NCI-H2107 treated with DMSO at 0.1 percent for 48 hours (cell line): ENCODE measurements at regions not wholly inside any gene's neighbourhood (a gene's known extent, or its start where the extent isn't known, plus 50 kb on each side); places are given as distances from the start of the nearest gene placed in this dataset.
"Not testable (repeated sequence)": the region's sequence is repeated elsewhere in the genome, so short reads cannot be mapped to it uniquely, and the experiment has no call there.

Experiments used
- DNase-seq: peaks from one replicate; lab custom pipeline; 2025; ENCODE audit not compliant: unreplicated experiment; lab: John Stamatoyannopoulos, UW

DNA sequence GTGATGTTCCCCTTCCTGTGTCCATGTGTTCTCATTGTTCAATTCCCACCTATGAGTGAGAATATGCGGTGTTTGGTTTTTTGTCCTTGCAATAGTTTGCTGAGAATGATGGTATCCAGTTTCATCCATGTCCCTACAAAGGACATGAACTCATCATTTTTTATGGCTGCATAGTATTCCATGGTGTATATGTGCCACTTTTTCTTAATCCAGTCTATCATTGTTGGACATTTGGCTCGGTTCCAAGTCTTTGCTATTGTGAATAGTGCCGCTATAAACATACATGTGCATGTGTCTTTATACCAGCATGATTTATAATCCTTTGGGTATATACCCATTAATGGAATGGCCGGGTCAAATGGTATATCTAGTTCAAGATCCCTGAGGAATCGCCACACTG lies 229.4 kb downstream of the HTR1A start:
- DNase-seq: not testable (repeated sequence)

DNA sequence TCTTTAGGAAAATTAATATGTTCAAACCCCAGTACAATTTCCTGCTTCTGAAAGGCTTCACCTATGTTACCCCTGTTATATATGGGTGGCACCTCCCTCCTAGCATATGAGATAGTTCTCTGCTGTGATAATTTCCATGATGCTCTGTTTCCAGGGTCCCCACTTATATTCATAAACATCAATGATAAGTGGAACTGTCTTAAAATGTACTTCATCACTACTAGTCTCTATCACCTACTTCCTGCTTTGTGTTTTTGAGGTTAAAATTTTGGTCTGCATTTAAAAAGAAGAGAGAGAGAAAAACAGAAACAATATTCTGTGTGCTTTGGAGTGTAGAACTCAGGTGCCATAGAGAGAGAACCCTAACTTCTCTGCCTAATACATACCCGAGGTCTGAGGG lies 234.7 kb downstream of the HTR1A start:
- no peak for DNase-seq

DNA sequence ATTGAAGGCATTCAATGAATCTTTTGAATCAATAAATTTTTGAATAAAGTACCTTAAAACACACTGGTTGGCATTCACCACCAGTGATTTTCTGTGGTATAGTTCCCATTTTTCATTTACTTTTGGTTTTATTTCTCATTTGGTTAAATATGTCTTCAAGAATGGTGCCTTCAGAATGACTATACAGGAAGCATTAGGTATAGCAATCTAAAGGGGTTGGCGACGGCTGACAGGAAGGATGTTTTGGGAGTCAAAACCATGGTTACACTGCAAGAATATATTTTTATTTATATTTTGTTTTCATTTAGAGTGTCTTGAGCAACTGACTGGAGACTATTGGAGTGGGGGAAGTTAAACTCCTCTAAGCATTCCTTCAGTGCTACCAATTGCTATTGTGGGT lies 235.7 kb downstream of the HTR1A start:
- DNase-seq: no peak

DNA sequence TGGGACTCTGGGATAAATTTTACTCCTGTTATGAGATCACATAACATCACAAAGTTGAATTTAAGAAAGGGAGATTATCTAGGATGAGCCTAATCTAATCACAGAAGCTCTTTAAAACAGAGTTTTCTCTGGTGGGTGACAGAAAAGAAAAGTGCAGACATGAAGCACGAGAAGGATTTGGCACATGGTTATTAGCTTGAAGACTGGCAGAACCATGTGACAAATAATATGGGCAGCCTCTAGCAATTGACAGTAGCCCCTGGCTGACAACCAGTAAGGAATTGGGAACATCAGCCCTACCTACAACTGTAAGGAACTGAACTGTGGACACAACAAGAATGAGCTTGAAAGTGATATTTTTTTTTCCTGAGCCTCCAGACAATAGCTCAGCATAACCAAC lies 243.1 kb downstream of the HTR1A start:
- no peak for DNase-seq

DNA sequence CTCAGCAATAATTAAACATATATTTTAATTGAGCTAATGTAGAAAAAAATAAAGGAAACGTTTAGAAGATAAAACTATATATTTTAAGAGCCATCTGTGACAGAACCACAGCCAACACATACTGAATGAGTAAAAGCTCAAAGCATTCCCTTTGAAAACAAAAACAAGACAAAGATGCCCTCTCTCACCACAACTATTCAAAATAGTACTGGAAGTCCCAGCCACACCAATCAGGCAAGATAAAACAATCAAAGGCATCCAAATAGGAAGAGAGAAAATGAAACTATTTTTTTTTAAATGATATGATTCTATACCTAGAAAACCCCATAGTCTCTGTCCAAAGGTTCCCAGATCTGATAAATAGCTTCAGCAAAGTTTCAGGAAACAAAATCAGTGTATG lies 262.0 kb downstream of the HTR1A start:
- DNase-seq: no peak

DNA sequence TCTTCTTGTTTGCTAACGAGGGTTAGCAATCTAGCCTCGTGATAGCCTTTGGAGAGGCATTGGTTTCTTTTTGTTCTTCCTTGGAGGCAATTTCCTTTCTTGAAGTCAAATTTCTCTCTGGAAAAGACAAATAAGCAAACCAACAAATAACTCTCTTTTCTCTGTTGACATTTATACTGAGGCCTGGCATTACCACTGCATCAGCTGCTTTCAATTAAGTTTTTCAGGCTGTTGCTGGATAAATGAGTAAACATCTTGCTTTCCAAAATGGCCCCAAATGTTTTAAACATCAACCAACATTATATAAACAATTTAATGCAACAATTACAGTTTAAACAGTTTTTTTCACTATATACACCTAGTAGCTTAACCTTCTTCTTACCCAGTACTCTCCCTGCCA lies 264.4 kb downstream of the HTR1A start:
- no peak for DNase-seq

DNA sequence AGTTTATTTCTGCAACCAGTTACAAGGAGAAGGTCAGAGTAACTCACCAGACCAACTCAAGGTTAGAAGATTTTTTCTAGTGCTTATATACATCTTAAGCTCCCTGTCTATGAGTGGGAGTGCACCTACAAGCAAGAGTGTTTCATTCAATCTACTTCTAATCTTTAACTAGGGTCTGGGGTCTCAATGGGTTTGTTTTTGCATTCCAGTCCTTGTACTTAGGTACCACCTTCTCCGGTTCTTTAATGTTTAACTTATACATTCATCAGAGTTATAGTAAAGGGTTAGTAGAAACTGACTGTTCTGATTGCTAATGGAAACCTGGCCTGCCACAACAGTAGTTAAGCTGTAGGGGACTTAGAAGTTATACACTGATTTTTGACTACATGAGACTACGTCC lies 271.7 kb downstream of the HTR1A start:
- DNase-seq: no peak

DNA sequence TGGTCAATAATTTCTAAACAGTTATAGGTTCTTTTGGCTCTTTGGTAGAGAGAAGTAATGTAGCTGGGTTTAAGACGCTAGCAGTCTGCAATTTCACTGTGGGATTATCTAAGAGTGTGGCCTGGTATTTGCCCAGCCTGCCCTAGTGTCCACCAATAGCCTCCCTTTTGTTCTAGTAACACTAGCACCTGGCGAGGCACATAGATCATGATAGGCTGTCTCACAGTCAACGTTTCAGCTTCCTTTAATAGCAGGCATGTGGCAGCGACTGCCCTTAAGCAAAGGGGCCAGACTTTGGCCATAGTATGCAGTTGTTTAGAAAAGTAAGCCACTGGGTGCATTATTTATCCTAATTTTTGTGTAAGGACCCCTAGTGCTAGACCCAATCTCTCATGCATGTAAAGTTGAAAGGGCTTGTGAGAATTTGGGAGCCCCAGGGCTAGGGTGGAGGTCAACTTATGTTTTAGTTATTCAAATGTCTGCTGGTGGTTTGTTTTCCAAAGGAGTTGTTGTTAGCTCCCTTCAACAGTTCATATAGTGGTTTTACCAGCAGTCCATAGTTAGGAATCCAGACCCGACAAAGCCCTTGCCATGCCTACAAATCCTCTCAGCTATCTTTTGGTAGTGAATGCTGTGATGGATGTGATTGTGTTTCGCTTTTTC lies 274.3 kb downstream of the HTR1A start:
- DNase-seq: no peak

DNA sequence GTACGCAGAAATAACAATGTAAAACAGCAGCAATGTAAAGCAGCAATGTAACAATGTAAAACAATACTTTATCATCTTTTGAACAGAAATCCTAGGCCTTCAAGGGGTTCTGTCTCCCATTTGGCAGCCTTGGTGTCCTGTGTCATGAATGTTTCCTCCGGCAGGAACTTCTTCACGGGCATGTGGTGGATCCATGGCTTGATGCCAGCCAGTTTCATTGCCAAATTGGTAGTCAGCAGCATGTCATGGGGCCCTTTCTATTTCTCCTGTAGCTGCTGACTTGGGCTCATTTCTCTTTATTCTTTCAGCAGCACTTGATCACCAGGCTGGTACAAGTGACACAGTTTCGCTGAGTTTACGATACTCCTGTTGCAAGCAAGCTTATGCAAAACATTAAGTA lies 275.3 kb downstream of the HTR1A start:
- no peak for DNase-seq

DNA sequence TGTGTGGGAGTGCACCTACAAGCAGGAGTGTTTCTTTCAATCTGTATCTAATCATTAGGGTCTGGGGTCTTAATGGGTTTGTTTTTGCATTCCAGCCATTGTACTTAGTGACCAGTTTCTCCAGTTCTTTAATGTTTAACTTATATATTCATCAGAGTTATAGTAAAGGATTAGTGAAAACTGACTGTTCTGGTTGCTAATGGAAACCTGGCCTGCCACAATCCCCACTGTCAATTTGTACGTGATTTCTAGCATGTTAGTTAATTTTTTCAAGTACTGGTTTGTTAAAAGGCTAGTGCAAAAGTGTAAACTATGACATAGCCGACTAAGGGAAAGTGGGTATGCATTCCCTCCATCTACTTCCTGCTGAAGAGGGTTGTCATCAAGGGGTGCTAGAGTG lies 276.1 kb downstream of the HTR1A start:
- no peak for DNase-seq

DNA sequence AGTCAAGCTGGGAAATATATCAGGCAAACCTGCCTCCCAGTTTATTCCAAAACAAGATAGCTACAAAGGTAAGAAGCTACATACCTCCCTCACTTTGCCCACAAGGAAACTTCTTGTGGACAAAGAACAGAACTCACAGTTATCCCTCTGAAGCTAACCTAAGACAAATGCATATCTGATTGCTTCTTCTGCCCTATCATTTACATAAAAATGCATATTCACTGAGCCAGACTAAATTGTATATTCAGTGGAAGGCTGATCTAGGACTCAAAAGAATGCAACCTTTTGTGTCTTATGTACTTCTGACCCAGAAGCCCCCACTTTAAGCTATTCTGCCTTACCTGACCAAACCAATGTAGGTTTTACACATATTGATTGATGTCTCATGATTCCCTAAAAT lies 276.8 kb downstream of the HTR1A start:
- DNase-seq: no peak

DNA sequence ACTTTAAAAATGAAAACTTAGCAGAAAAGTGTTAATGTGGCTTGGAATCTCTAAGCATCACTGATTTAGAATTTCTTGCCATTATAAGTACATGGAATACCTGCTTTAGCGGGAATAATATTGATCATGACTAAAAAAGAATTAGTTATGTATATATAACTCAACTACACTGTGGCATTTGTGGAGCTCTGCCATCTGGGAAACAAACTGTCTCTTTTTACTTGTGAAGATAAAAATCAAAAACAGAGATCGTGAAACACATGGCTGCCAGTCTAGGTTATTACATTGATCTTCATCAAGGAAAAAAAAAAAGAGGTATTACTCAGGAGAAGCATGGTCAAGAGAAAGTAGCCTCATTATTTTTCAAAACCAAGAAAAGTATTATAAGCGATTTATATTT lies 287.4 kb downstream of the HTR1A start:
- no peak for DNase-seq

DNA sequence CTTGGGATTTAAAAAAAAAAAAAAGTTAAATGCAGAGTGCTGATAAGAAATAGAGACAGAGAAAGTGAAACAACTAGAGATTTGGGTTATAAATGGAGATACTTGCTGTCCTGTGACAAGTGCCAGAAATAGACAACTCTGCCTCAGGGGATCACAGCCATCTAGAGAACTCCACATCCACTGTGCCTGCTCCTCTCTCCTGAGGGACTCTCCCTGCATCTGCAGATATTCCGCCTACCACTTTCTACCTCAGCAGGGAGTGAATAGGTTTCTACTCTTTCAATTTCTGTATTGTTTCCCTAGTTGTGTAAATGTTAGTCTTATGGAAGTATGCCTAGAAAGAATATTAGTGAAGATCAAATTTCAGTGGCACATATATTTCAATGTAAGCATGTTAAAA lies 307.2 kb downstream of the HTR1A start:
- no peak for DNase-seq

DNA sequence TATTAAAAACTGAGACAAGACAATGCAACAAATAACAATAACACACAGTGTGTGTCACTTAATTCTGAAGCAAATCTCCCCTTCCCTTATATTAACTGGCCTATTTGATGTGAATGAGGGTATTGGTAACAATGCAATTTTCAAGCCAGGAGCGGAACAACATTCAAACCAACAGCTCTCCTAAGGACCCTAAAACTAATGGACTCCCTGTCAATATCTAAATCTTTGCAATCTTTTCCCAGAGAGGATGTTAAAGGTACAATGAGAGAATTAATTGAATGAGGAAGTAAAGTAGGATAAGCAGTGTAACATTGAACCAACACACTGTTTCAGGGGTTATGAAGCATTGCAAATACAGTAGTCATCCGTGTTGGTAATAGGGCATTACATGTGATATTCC lies 311.7 kb downstream of the HTR1A start:
- DNase-seq: no peak

DNA sequence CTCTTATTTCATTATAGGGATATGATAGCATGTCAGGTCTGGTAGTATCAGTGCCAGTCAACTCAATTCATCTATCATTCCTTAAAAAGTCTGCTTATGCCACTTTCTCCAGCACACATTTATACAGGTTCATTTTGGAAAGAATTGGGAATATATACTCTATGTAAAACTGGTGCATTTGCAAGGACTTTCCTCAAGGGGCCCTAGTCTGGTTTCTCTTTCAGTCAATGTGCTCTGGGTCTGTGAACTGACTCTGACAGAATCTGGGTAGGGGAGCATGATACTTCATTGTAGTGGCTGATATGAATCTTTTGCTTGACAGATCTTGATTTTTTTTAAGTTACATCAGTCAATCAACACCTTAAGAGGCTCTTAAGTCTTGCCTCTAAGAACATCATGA lies 313.9 kb downstream of the HTR1A start:
- no peak for DNase-seq

DNA sequence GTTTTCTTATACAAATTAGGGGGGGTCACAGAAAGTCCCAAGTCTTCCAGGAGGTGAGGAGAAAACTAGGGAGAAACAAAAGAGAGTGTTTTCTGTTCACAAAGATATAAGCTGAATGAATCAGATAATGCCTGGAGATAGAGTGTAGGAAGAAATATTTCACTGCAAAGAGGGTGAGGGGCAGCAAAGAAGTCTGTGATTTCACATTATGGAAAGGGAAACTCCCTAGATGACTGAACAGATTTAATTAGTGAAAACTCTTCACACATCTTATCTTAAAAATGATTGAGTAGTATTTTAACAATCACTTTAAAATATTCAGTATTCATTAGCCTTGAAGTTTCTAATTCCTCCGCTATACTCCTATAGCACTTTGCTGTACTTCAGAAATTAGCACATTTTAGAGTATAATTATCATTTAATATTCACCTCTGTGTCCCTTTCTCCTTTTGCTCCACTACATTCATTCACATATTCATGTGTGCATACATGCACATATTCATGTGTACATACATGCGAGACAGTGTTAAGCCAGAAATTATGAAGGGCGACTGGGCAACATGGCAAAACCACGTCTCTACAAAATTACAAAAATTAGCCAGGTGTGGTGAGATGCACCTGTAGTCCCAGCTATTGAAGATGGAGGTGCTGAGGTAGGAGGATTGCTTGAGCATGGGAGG lies 332.2 kb downstream of the HTR1A start:
- no peak for DNase-seq

DNA sequence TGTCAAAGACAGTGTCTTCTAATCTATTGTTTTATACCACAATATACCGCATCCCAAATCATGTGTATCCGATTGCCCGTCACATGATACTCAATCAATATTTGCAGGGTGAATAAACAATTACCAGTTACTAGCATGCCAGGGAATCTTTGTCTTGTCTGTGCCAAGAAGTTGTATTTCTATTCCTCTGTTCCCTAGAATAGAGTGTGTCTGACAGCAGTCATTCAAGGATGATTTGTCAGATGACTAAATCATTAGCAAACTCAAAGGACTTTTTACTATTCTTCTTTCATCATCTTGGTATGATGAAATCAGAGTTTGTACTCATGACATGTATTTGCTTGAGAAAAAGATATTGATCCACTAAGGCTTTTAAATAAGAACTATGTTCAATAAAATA lies 348.8 kb downstream of the HTR1A start:
- no peak for DNase-seq

DNA sequence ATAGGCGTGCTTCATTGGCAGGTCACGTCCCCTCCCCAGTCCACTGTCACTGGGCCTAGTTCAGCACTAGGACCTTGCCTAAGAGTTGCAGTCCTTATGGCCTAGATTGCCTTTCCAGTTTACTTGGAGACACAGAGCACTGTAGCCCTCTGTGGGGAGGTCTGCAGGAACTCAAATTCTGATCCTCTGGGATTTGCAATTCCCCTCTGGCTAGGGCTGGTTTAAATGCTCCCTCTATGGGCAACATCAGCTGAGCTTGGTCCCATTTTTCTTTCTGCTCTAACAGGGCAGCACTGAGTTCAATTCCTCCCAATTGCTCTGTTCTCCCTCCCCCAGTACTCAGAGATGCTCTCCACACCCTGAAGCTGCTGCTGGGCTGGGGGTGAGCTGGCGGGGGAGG lies 358.2 kb downstream of the HTR1A start:
- no peak for DNase-seq

DNA sequence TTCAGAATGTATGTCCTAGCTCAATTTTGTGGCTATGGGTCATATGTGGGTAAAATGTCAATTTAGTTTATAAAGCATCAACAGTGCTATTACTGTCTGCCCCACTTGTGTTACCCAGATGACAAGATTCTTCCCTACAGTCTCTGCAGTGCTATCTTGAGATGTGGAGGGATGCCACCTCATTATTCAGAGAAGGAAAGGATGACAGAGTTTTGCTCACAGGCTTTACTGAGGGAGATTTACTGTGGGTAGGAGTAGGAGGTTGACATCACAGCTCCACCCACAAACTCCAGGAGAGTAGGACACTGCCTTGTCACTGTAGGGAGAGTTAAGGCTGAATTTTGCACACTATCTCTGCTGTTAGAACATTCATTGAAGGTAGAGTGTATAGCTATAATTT lies 359.3 kb downstream of the HTR1A start:
- no peak for DNase-seq

DNA sequence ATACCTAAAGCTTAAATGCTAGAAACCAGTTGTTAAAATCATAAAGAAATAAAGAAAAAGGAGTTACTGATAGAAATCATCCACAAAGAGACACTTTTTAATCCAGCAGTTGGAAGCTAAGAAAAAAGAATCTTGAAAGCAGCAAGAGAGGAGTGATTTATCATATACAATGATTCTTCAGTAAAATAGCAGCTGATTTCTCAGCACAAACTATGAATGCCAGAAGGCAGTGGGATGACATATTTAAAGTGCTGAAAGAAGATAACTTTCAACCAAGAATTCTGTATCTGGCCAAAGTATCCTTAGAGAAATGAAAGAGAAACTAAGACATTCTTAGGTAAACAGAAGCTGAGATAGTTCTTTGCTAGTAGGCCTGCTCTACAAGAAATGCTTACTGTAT lies 366.0 kb downstream of the HTR1A start:
- no peak for DNase-seq

DNA sequence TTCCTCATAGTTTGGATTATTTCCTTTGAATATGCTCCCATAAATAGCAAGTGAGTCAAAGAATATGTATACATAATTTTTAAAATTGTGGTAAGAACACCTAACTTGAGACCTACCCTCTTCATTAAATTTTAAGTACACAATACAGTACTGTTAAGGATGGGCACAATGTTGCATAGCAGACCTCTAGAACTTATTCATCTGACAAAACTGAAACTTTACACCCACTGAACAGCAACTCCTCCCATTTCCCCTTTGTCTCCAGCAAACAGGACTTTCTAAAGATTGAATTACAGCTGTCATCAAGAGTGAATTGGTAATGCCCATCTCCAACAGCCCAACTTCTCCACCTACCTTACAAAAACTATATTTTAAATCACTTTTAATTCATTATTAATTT lies 388.9 kb downstream of the HTR1A start:
- no peak for DNase-seq

DNA sequence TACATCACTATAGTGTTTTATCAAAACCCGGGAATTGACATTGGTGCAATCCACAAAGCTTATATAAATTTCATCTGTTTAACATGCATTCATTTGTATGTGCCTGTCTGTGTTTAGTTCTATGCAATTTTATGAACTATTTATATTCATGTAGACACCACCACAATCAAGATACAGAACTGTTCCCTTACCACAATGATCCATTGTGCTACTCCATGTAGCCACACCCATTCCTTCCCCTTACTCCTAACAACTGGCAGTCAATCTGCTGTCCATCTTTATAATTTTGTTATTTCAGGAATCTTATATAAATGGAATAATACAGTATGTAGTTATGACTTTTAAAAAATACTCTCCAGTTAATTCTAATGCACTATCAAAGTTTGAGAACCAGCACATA lies 389.5 kb downstream of the HTR1A start:
- no peak for DNase-seq

DNA sequence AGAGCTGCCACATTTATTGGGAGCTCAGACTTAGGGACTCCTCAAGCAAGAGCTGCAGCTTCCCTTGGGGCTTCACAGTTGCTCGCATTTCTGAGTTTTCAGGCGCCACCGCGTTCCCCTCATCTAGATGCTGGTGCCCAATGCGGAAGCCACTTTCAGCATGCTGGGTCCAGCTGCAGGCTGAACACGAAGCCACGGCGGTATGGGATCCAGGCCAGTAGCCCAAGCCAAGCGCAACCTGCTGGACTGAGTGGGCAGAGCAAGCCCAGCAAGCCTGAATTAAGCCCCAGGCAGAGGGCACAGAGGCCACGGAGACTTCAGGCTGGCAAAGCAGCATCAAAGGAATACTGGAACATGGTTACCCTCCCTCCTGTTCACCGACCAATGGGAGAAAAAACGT lies 391.5 kb downstream of the HTR1A start:
- no peak for DNase-seq
